A673 (cell line): ENCODE measurements at regions not wholly inside any gene's neighbourhood (a gene's known extent, or its start where the extent isn't known, plus 50 kb on each side); places are given as distances from the start of the nearest gene placed in this dataset.

Experiments used
- BruUV-seq: library from RNA; stranded (reverse); fragments of 400-500 nt; replicated peaks from 2 replicates; lab custom pipeline; 2021; lab: Mats Ljungman, UMichigan
- CTCF ChIA-PET: fragments of 300-600 bp; sonication (Branson Sonifier 250); formaldehyde crosslinking; loops from one replicate; lab custom pipeline; 2022; ENCODE audit warnings: antibody characterized with exemption; lab: Charles Lee
- POLR2A ChIA-PET: fragments of 300-600 bp; sonication (Branson Sonifier 250); formaldehyde crosslinking; loops from one replicate; lab custom pipeline; 2022; ENCODE audit warnings: antibody characterized with exemption; ENCODE audit not compliant: low non-redundant PET; lab: Charles Lee
- DNase-seq: peaks from one replicate; pipeline ENCODE4 v3.0.0-alpha.2; 2015; ENCODE audit warnings: low spot score
- H3K27ac ChIP-seq: fragments of 200-600 bp; sonication (generic); 2 replicates; pipeline ENCODE4 v1.5.1; 2016; ENCODE audit warnings: mixed run types, low read depth, mild to moderate bottlenecking, mixed read lengths, antibody characterized with exemption, low read length; ENCODE audit not compliant: poor library complexity, severe bottlenecking
- H3K27me3 ChIP-seq: fragments of 200-600 bp; sonication (generic); replicated peaks from 2 replicates; pipeline ENCODE4 v1.6.1; 2017; ENCODE audit warnings: mixed run types, low read depth, mild to moderate bottlenecking, mixed read lengths, antibody characterized with exemption, low read length; ENCODE audit not compliant: insufficient read depth, poor library complexity
- H3K36me3 ChIP-seq: fragments of 200-600 bp; sonication (generic); 2 replicates; pipeline ENCODE4 v1.6.1; 2016; ENCODE audit warnings: mixed run types, mild to moderate bottlenecking, mixed read lengths, antibody characterized with exemption, low read length; ENCODE audit not compliant: insufficient read depth, poor library complexity, severe bottlenecking
- H3K4me1 ChIP-seq: fragments of 200-600 bp; sonication (generic); 2 replicates; pipeline ENCODE4 v1.6.1; 2017; ENCODE audit warnings: mixed run types, mild to moderate bottlenecking, mixed read lengths, antibody characterized with exemption, low read length; ENCODE audit not compliant: insufficient read depth, poor library complexity, severe bottlenecking
- H3K4me3 ChIP-seq: fragments of 200-600 bp; sonication (generic); 2 replicates; pipeline ENCODE4 v1.5.1; 2016; ENCODE audit warnings: low read depth, mixed run types, mild to moderate bottlenecking, mixed read lengths, low read length; ENCODE audit not compliant: poor library complexity, severe bottlenecking
- H3K9me3 ChIP-seq: fragments of 200-600 bp; sonication (generic); 2 replicates; pipeline ENCODE4 v1.6.1; 2016; ENCODE audit warnings: mixed run types, low read depth, mild to moderate bottlenecking, mixed read lengths, antibody characterized with exemption, low read length; ENCODE audit not compliant: poor library complexity, severe bottlenecking
- EZH2 ChIP-seq: fragments of 200-600 bp; sonication (generic); IDR thresholded peaks from 2 replicates; pipeline ENCODE4 v1.6.1; 2017; ENCODE audit warnings: borderline replicate concordance, low read depth, mild to moderate bottlenecking, mixed read lengths, antibody characterized with exemption, low read length; ENCODE audit not compliant: poor library complexity, severe bottlenecking
- intact Hi-C: fragments of 100-400 bp; cut with micrococcal nuclease; formaldehyde crosslinking; loops from one replicate; pipeline ENCODE4 v1.10.0; 2022; ENCODE audit not compliant: unreplicated experiment
- TF ChIP-seq, protein P1 (sequence below): fragments of 300-800, 200-600 bp; sonication (generic); conservative IDR thresholded peaks from 2 replicates; pipeline ENCODE4 v1.5.1; 2017; ENCODE audit warnings: low read depth, mild to moderate bottlenecking, antibody characterized with exemption, low read length, moderate library complexity, mixed read lengths

DNA sequence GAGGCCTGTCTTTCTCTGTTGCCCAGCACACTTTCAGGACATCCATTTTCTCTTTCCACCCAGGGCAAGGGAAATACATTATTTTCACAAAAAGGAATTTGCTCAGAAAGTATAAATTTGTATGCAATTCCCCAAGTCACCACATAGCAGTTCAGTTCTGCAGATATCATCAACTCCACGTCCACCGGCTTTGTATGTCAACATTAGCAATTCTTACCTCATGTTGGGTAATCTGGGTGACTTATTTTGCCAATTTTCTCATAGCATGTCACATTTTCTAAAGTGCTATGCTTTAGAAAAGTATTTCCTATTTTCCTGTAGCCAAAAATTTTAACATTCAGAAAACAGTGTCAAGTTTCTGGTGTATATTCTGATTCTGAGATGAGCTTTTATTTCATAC is 501.8 kb downstream of the EFNB2 start:
- DNase-seq: peak; percentile 4
- no TSS peak for BruUV-seq

DNA sequence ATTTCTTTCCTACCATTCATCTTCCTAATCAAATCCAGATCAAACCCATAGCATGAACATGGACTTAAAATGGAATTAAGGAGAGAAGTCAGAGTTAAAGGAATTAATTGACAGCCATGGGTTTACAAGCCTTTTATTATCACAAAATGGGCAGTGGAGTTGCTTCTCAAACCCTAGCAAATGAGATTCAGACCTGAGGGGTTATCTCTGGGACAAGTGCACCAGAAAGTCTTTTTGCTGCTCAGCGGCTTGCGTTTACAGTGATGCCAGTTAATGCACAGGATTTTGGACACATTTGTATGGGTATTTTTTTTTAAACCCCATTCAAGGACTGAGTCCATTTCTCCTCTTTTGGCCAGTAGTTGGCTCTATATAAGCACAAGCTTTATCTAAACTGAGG is 503.0 kb downstream of the EFNB2 start:
- POLR2A ChIA-PET: no interaction called here
- no peaks in the 10 kb centered on the region for H3K36me3 ChIP-seq
- no peaks in the 10 kb centered on the region for H3K9me3 ChIP-seq
- CTCF ChIA-PET: no interaction called here
- no peak for DNase-seq
- no peaks in the 10 kb centered on the region for H3K27me3 ChIP-seq
- H3K27ac ChIP-seq: no peak overlapping the region
- TF ChIP-seq, protein P1, sequence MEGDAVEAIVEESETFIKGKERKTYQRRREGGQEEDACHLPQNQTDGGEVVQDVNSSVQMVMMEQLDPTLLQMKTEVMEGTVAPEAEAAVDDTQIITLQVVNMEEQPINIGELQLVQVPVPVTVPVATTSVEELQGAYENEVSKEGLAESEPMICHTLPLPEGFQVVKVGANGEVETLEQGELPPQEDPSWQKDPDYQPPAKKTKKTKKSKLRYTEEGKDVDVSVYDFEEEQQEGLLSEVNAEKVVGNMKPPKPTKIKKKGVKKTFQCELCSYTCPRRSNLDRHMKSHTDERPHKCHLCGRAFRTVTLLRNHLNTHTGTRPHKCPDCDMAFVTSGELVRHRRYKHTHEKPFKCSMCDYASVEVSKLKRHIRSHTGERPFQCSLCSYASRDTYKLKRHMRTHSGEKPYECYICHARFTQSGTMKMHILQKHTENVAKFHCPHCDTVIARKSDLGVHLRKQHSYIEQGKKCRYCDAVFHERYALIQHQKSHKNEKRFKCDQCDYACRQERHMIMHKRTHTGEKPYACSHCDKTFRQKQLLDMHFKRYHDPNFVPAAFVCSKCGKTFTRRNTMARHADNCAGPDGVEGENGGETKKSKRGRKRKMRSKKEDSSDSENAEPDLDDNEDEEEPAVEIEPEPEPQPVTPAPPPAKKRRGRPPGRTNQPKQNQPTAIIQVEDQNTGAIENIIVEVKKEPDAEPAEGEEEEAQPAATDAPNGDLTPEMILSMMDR: no peak
- TF ChIP-seq EZH2: no peak
- no peak overlapping the region for H3K4me3 ChIP-seq
- intact Hi-C loops: no loop called here
- H3K4me1 ChIP-seq: no peaks in the 10 kb centered on the region
- BruUV-seq: no TSS peak

More for the DNA sequence above, 501.8 kb downstream of the EFNB2 start:
- Histone ChIP-seq H3K4me1 (no peaks in the 10 kb centered on the region), H3K27me3 (no peaks in the 10 kb centered on the region), H3K27ac (no peak overlapping the region), H3K9me3 (no peaks in the 10 kb centered on the region), H3K36me3 (no peaks in the 10 kb centered on the region), H3K4me3 (no peak overlapping the region)
- TF ChIP-seq, protein P1: no peak
- TF ChIP-seq EZH2: no peak
- intact Hi-C loops: no loop called here
- POLR2A ChIA-PET: no interaction called here
- CTCF ChIA-PET: no interaction called here

DNA sequence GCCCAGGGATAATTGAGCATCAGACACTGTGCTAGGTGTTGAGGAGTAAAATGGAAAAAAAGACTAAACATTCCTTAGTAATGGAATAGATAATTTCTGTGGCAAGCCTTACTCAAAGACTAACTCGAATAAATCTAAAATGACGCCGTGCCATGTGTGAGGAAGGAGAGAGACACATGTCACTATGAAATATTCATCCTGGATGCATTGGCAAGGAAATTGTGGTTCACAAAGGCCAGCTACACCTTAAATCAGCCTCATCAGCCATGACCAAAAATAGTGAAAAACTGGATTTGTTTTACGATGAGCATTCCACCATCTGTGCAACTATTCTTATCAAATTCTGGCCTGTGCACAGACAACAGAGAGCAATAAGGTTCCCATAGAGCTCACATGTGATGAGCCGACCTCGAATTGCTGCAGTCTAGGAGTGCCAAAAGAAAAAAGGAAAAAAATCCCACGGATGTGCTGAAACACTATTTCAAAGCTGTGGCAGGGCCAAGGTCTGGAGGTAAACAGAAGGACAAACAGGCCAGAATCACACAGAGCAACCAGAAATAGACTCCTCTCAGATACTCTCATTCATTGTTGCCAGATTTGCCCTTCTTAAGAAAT is 505.7 kb downstream of the EFNB2 start:
- ChIA-PET CTCF (no interaction called here), POLR2A (no interaction called here)
- DNase-seq: no peak
- no peaks in the 10 kb centered on the region for H3K27me3 ChIP-seq
- TF ChIP-seq, protein P1: no peak
- no peak for TF ChIP-seq EZH2
- intact Hi-C loops: no loop called here
- no peaks in the 10 kb centered on the region for H3K9me3 ChIP-seq
- no peaks in the 10 kb centered on the region for H3K36me3 ChIP-seq
- no peak overlapping the region for H3K4me3 ChIP-seq
- no TSS peak for BruUV-seq
- no peaks in the 10 kb centered on the region for H3K4me1 ChIP-seq
- no peak overlapping the region for H3K27ac ChIP-seq
